MM.1S (cell line): ENCODE measurements at regions not wholly inside any gene's neighbourhood (a gene's known extent, or its start where the extent isn't known, plus 50 kb on each side); places are given as distances from the start of the nearest gene placed in this dataset.

Source experiments
- CTCF ChIP-seq: fragments of 300-600 bp; sonication (generic); IDR thresholded peaks from 2 replicates; pipeline ENCODE4 v1.5.1; 2016; ENCODE audit warnings: antibody characterized with exemption, low read length, mixed read lengths
- EZH2 ChIP-seq: fragments of 300-600 bp; sonication (generic); optimal IDR thresholded peaks from 2 replicates; pipeline ENCODE3; 2017; ENCODE audit warnings: low read depth, mild to moderate bottlenecking, antibody characterized with exemption, low read length, mixed read lengths
- EZH2phosphoT487 ChIP-seq: fragments of 300-600 bp; sonication (generic); IDR thresholded peaks from 2 replicates; pipeline ENCODE4 v1.6.1; 2018; ENCODE audit warnings: antibody characterized with exemption, low read length

- TF ChIP-seq CTCF (no peak), EZH2phosphoT487 (no peak), EZH2 (no peak)
Measured at GRCh38 chr22:34604312-34604711, 461.6 kb upstream of the ISX start.
